Astrocyte of the spinal cord (primary cell): ENCODE measurements at regions not wholly inside any gene's neighbourhood (a gene's known extent, or its start where the extent isn't known, plus 50 kb on each side); places are given as distances from the start of the nearest gene placed in this dataset.

ENCODE experiments used
- DNase-seq: peaks from one replicate; pipeline ENCODE4 v3.0.0; 2011; ENCODE audit warnings: low read depth, low spot score
- H3K4me3 ChIP-seq: 2 replicates; pipeline ENCODE4 v1.5.1; 2011; ENCODE audit warnings: low read depth, mild to moderate bottlenecking, low read length, moderate library complexity
- in situ Hi-C: cut with HindIII; loops from 2 replicates; pipeline ENCODE4 v1.10.0; 2017; ENCODE audit warnings: low sequenced_read_pairs
- TF ChIP-seq, protein P1 (sequence below): IDR thresholded peaks from 2 replicates; pipeline ENCODE4 v1.5.1; 2012; ENCODE audit warnings: low read depth, mild to moderate bottlenecking, low read length, inconsistent platforms

DNA sequence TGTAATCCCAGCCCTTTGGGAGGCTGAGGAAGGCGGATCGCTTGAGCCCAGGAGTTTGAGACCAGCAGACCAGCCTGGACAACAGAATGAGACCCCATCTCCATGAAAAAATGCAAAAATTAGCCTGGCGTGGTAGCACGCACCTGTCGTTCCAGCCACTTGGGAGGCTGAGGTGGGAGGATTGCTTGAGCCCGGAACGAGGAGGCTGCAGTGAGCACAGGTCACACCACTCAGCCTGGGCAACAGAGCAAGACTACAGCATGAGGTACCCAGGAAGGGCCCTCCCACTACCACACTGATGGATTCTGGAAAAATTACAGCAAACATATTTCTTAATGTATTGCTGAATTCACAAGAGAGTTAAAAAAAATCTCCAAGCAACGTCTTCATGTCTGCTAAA, 56.3 kb upstream of the HPCAL1 start:
- no peak for DNase-seq
- no peak overlapping the region for H3K4me3 ChIP-seq
- TF ChIP-seq, protein P1, sequence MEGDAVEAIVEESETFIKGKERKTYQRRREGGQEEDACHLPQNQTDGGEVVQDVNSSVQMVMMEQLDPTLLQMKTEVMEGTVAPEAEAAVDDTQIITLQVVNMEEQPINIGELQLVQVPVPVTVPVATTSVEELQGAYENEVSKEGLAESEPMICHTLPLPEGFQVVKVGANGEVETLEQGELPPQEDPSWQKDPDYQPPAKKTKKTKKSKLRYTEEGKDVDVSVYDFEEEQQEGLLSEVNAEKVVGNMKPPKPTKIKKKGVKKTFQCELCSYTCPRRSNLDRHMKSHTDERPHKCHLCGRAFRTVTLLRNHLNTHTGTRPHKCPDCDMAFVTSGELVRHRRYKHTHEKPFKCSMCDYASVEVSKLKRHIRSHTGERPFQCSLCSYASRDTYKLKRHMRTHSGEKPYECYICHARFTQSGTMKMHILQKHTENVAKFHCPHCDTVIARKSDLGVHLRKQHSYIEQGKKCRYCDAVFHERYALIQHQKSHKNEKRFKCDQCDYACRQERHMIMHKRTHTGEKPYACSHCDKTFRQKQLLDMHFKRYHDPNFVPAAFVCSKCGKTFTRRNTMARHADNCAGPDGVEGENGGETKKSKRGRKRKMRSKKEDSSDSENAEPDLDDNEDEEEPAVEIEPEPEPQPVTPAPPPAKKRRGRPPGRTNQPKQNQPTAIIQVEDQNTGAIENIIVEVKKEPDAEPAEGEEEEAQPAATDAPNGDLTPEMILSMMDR: no peak
- in situ Hi-C loops: no loop called here

DNA sequence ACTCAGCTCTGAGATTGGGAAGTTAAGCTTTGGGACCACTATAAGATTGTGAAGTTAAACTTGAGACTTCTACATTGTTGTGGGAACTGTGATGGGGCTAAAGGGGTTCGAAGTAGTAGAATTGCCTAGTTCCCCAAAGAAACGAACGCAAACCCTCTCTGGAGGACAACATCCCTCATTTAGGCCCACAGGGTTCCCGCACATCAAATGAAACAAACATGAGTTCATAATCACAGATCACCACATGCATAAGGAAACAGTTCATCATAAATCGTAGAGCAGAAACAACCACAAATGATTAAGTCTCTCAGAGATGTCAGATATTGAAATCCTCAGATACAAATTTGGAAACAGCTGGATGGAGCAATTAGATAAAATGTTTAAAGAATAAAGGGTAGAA, 55.9 kb upstream of the HPCAL1 start:
- TF ChIP-seq, protein P1: no peak
- in situ Hi-C loops: no loop called here
- DNase-seq: no peak
- H3K4me3 ChIP-seq: no peak overlapping the region

DNA sequence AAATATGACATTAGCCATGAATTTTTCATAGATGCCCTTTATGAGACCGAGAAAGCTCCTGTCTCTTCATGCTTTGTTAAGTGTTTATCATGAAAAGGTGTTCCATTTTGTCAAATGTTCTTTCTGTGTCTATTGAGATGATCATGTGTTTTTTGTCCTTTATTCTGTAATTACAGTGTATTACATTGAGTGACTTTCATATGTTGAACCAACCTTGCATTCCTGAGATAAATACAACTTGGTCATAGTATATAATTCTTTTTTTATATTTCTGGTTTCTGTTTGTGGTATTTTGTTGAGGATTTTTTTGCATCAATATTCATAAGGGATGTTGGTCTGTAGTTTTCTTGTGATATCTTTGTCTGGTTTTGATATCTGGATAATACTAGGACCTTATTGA, 52.9 kb upstream of the HPCAL1 start:
- in situ Hi-C loops: no loop called here
- no peak for DNase-seq
- H3K4me3 ChIP-seq: no peak overlapping the region
- TF ChIP-seq, protein P1: no peak

DNA sequence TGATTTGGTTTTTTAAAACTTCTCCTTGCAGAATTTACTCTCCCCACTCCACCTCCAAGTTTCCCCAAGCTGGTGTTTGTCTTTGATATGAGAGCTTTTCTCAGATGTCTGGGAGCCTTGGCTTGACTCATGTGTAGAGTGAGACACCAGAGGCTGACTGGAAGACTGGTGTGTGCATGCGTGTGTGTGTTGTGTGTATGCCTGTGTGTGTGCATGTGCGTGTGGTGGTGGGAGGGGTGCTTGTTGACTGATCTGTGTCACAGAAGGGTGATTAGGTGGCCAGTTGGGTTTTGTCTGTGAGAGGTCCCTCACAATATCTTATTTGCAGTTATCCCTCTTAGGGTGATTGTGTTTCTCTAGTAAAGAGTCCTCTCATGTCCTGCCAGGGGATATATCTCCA, 50.5 kb upstream of the HPCAL1 start:
- in situ Hi-C loops: no loop called here
- DNase-seq: no peak
- H3K4me3 ChIP-seq: no peak overlapping the region
- TF ChIP-seq, protein P1: no peak

DNA sequence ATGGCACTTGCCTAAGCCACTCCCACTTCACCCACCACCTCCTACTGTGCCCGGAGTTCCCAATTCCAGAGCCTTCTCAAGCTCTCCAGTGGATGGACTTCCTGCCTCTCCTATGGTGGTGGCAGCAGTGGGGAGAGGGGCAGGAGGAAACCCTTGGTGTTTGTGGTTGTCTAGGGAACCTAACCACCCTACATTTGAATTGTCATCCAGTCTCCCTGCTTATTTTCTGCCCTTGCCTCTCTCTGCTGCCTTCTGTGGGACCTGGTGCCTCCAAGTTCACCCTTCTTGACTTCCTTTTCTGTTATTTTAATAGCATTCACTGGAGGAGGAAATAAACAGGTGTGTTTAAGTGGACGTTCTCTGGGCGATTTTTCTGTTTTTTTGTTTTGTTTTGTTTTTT, 50.0 kb upstream of the HPCAL1 start:
- DNase-seq: no peak
- in situ Hi-C loops: no loop called here
- H3K4me3 ChIP-seq: no peak overlapping the region
- TF ChIP-seq, protein P1: no peak
